ENCODE measurements at regions not wholly inside any gene's neighbourhood (a gene's known extent, or its start where the extent isn't known, plus 50 kb on each side); places are given as distances from the start of the nearest gene placed in this dataset.

DNA sequence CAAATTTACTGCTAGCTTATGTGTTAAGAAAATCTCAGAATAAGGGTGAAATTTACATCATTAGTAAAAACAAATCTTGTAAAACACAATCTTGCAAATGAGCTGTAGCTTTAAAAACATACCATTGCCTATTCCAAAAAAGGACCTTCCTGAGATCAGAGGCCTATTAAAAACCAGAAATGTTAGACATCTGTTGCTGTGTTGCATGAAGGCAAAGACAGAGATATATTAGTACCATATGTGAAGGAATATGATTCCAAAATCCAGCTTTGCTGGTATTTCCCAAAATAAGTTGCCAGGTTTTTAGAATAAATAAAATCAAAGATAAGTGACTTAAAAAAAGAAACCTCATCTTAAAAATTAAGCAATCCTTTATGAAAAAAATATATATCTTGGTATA lies 504.1 kb upstream of the CDIN1 start:
- TF ChIP-seq, protein P1, sequence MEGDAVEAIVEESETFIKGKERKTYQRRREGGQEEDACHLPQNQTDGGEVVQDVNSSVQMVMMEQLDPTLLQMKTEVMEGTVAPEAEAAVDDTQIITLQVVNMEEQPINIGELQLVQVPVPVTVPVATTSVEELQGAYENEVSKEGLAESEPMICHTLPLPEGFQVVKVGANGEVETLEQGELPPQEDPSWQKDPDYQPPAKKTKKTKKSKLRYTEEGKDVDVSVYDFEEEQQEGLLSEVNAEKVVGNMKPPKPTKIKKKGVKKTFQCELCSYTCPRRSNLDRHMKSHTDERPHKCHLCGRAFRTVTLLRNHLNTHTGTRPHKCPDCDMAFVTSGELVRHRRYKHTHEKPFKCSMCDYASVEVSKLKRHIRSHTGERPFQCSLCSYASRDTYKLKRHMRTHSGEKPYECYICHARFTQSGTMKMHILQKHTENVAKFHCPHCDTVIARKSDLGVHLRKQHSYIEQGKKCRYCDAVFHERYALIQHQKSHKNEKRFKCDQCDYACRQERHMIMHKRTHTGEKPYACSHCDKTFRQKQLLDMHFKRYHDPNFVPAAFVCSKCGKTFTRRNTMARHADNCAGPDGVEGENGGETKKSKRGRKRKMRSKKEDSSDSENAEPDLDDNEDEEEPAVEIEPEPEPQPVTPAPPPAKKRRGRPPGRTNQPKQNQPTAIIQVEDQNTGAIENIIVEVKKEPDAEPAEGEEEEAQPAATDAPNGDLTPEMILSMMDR (IDR thresholded peaks at IDR 0.05): no peak
- no peak for TF ChIP-seq POLR2A (IDR thresholded peaks at IDR 0.05)

Measured in esophagus squamous epithelium (tissue), 4 donors.